H1 (cell line): ENCODE measurements at regions not wholly inside any gene's neighbourhood (a gene's known extent, or its start where the extent isn't known, plus 50 kb on each side); places are given as distances from the start of the nearest gene placed in this dataset.

Experiments used
- CTCF ChIA-PET: fragments of 300-600 bp; sonication (Branson Sonifier 250); formaldehyde crosslinking; loops from one replicate; lab custom pipeline; 2021; ENCODE audit not compliant: partially characterized antibody; lab: Charles Lee
- POLR2A ChIA-PET: fragments of 300-600 bp; sonication (Branson Sonifier 250); formaldehyde crosslinking; loops from one replicate; lab custom pipeline; 2021; ENCODE audit warnings: inconsistent platforms; ENCODE audit not compliant: partially characterized antibody; lab: Charles Lee
- DNase-seq, 2 experiments: peaks; one replicate each; pipeline versions ENCODE4 v3.0.0 to v3.0.0-alpha.2; 2010 to 2022; ENCODE audit warnings: low spot score in 2 of 2, low read depth in 1 of 2, mixed read lengths in 1 of 2
- FAIRE-seq: peaks from 2 replicates; lab custom pipeline; 2011; peaks lifted over from hg19 to GRCh38; lab: Jason Lieb, UNC
- H2AFZ ChIP-seq: 2 replicates; pipeline ENCODE4 v1.8.1; 2012; ENCODE audit warnings: low read length, inconsistent platforms
- H2AK5ac ChIP-seq: 2 replicates; pipeline ENCODE4 v1.6.1; 2013; ENCODE audit warnings: low read depth, low read length
- H2BK120ac ChIP-seq: replicated peaks from 2 replicates; pipeline ENCODE3; 2013; ENCODE audit warnings: low read depth, low read length, inconsistent platforms
- H2BK12ac ChIP-seq: 2 replicates; pipeline ENCODE4 v1.6.1; 2013; ENCODE audit warnings: low read depth, low read length
- H2BK15ac ChIP-seq: 2 replicates; pipeline ENCODE4 v1.6.1; 2013; ENCODE audit warnings: low read length
- H2BK20ac ChIP-seq: 2 replicates; pipeline ENCODE4 v1.6.1; 2013; ENCODE audit warnings: low read length
- H2BK5ac ChIP-seq: 2 replicates; pipeline ENCODE4 v1.6.1; 2013; ENCODE audit warnings: low read depth, low read length
- H3K14ac ChIP-seq: 2 replicates; pipeline ENCODE4 v1.6.1; 2013; ENCODE audit warnings: inconsistent platforms; ENCODE audit not compliant: insufficient read length
- H3K18ac ChIP-seq: 2 replicates; pipeline ENCODE4 v1.6.1; 2013; ENCODE audit warnings: low read length; ENCODE audit errors: extremely low read depth
- H3K23ac ChIP-seq: 2 replicates; pipeline ENCODE4 v1.6.1; 2013; ENCODE audit warnings: inconsistent platforms; ENCODE audit not compliant: insufficient read length
- H3K23me2 ChIP-seq: 2 replicates; pipeline ENCODE4 v1.6.1; 2013; ENCODE audit warnings: low read depth, low read length
- H3K27ac ChIP-seq: 2 replicates; pipeline ENCODE4 v1.6.1; 2011; ENCODE audit warnings: low read depth, low read length, inconsistent platforms
- H3K27me3 ChIP-seq, 4 experiments: replicated peaks in 1 of 4; 1 replicate in 1 of 4; 2 replicates in 3 of 4; pipeline versions ENCODE4 v1.6.1 to v1.8.1; 2011 to 2013; ENCODE audit warnings: low read length in 3 of 4, mild to moderate bottlenecking in 3 of 4, inconsistent platforms in 2 of 4, mixed read lengths in 2 of 4, moderate library complexity in 1 of 4; ENCODE audit not compliant: control insufficient read depth in 3 of 4, insufficient read depth in 3 of 4; ENCODE audit errors: extremely low read depth in 1 of 4
- H3K36me3 ChIP-seq, 4 experiments: 2 replicates each; pipeline versions ENCODE4 v1.6.1 to v1.8.1; 2011 to 2013; ENCODE audit warnings: mild to moderate bottlenecking in 4 of 4, low read length in 3 of 4, moderate library complexity in 2 of 4, control low read depth in 1 of 4, inconsistent platforms in 1 of 4; ENCODE audit not compliant: insufficient read depth in 4 of 4, control insufficient read depth in 2 of 4
- H3K4ac ChIP-seq: replicated peaks from 2 replicates; pipeline ENCODE3; 2013; ENCODE audit warnings: low read length, low read depth, mixed read lengths, inconsistent platforms; ENCODE audit not compliant: insufficient read length
- H3K4me1 ChIP-seq, 4 experiments: replicated peaks in 1 of 4; 1 replicate in 1 of 4; 2 replicates in 3 of 4; pipeline versions ENCODE4 v1.6.1 to v1.8.1; 2011 to 2013; ENCODE audit warnings: low read length in 3 of 4, inconsistent platforms in 2 of 4, mixed read lengths in 1 of 4; ENCODE audit not compliant: insufficient read depth in 4 of 4, control insufficient read depth in 3 of 4
- H3K4me2 ChIP-seq, 2 experiments: 2 replicates each; pipeline versions ENCODE4 v1.6.1 to v1.8.1; 2011 to 2013; ENCODE audit warnings: low read depth in 2 of 2, low read length in 2 of 2, control low read depth in 1 of 2, inconsistent platforms in 1 of 2, mild to moderate bottlenecking in 1 of 2; ENCODE audit not compliant: insufficient read depth in 1 of 2
- H3K4me3 ChIP-seq, 4 experiments: fragments of 200-600, 300-600 bp in 1 of 4; sonication (generic), shearing (Covaris generic), sonication (Bioruptor Twin) in 1 of 4; 2 replicates each; pipeline versions ENCODE4 v1.5.1 to v1.8.1; 2011 to 2016; ENCODE audit warnings: low read length in 4 of 4, low read depth in 3 of 4, control low read depth in 2 of 4, inconsistent platforms in 2 of 4, mild to moderate bottlenecking in 2 of 4, mixed read lengths in 1 of 4, moderate library complexity in 1 of 4; ENCODE audit not compliant: insufficient read depth in 2 of 4; ENCODE audit errors: extremely low read depth in 1 of 4
- H3K56ac ChIP-seq: replicated peaks from 2 replicates; pipeline ENCODE3; 2013; ENCODE audit warnings: low read depth, mild to moderate bottlenecking, mixed read lengths, low read length, inconsistent platforms; ENCODE audit not compliant: insufficient read length
- H3K79me1 ChIP-seq: 2 replicates; pipeline ENCODE4 v1.6.1; 2013; ENCODE audit warnings: low read depth, low read length, control low read depth
- H3K79me2 ChIP-seq, 2 experiments: 2 replicates each; pipeline versions ENCODE4 v1.6.1 to v1.8.1; 2012 to 2013; ENCODE audit warnings: low read length in 2 of 2, mild to moderate bottlenecking in 2 of 2, inconsistent platforms in 1 of 2; ENCODE audit not compliant: insufficient read depth in 2 of 2, control insufficient read depth in 1 of 2
- H3K9ac ChIP-seq, 4 experiments: replicated peaks in 1 of 4; 1 replicate in 1 of 4; 2 replicates in 3 of 4; pipeline versions ENCODE4 v1.6.1 to v1.8.1; 2011 to 2013; ENCODE audit warnings: low read depth in 3 of 4, low read length in 3 of 4, control low read depth in 2 of 4, mild to moderate bottlenecking in 2 of 4, moderate library complexity in 2 of 4, inconsistent platforms in 1 of 4; ENCODE audit errors: extremely low read depth in 1 of 4
- H3K9me3 ChIP-seq, 2 experiments: 2 replicates each; pipeline versions ENCODE4 v1.6.1 to v1.8.1; 2012 to 2013; ENCODE audit warnings: mild to moderate bottlenecking in 2 of 2, moderate library complexity in 2 of 2, control low read depth in 1 of 2, inconsistent platforms in 1 of 2, low read depth in 1 of 2, low read length in 1 of 2, mixed read lengths in 1 of 2; ENCODE audit not compliant: insufficient read depth in 2 of 2
- H4K20me1 ChIP-seq, 2 experiments: replicated peaks in 1 of 2; 2 replicates each; pipeline versions ENCODE3 to v1.8.1; 2011 to 2013; ENCODE audit warnings: inconsistent platforms in 2 of 2, low read length in 2 of 2, mild to moderate bottlenecking in 1 of 2; ENCODE audit not compliant: insufficient read depth in 2 of 2, control insufficient read depth in 1 of 2
- H4K5ac ChIP-seq: 2 replicates; pipeline ENCODE4 v1.6.1; 2013; ENCODE audit warnings: low read length, low read depth, mixed read lengths, inconsistent platforms; ENCODE audit not compliant: insufficient read length
- H4K8ac ChIP-seq: 2 replicates; pipeline ENCODE4 v1.8.0; 2013; ENCODE audit warnings: mild to moderate bottlenecking, moderate library complexity, low read length, inconsistent platforms; ENCODE audit not compliant: insufficient read depth; ENCODE audit errors: extremely low read depth
- H4K91ac ChIP-seq: replicated peaks from 2 replicates; pipeline ENCODE3; 2013; ENCODE audit warnings: low read length, mixed read lengths, inconsistent platforms; ENCODE audit not compliant: insufficient read length
- BCL11A ChIP-seq, 2 experiments: IDR thresholded peaks; one replicate each; pipeline ENCODE4 v1.6.1; 2011; ENCODE audit warnings: low read depth in 2 of 2, low read length in 2 of 2, mild to moderate bottlenecking in 2 of 2
- BRCA1 ChIP-seq: IDR thresholded peaks from 2 replicates; pipeline ENCODE4 v1.6.1; 2012; ENCODE audit warnings: low read depth, low read length, improper control_type of control experiment
- CREB1 ChIP-seq: IDR thresholded peaks from 2 replicates; pipeline ENCODE4 v1.6.1; 2012; ENCODE audit warnings: inconsistent platforms
- EP300 ChIP-seq, 2 experiments: IDR thresholded peaks; 1 replicate in 1 of 2; 2 replicates in 1 of 2; pipeline ENCODE4 v1.6.1; 2011 to 2012; ENCODE audit warnings: low read depth in 2 of 2, low read length in 2 of 2, mild to moderate bottlenecking in 2 of 2, borderline replicate concordance in 1 of 2, inconsistent platforms in 1 of 2, moderate library complexity in 1 of 2
- GABPA ChIP-seq: IDR thresholded peaks from 2 replicates; pipeline ENCODE4 v1.6.1; 2011; ENCODE audit warnings: mild to moderate bottlenecking, low read length, moderate library complexity, borderline replicate concordance; ENCODE audit not compliant: insufficient read depth
- GTF2F1 ChIP-seq: IDR thresholded peaks from 2 replicates; pipeline ENCODE4 v1.6.1; 2012; ENCODE audit warnings: low read depth, low read length, improper control_type of control experiment, borderline replicate concordance
- HDAC6 ChIP-seq: IDR thresholded peaks from one replicate; pipeline ENCODE4 v1.7.1; 2012; ENCODE audit warnings: low read depth, mild to moderate bottlenecking, inconsistent platforms, low read length, moderate library complexity
- MAFK ChIP-seq: IDR thresholded peaks from 2 replicates; pipeline ENCODE4 v1.6.1; 2012; ENCODE audit warnings: low read depth, mild to moderate bottlenecking, improper control_type of control experiment, low read length
- PHF8 ChIP-seq: fragments of 200-600 bp; sonication (generic); conservative IDR thresholded peaks from 2 replicates; pipeline ENCODE4 v1.7.1; 2012; ENCODE audit warnings: low read depth, mild to moderate bottlenecking, inconsistent platforms, low read length, moderate library complexity
- RAD21 ChIP-seq, 2 experiments: IDR thresholded peaks in 1 of 2; conservative IDR thresholded peaks in 1 of 2; 2 replicates each; pipeline ENCODE4 v1.6.1; 2011; ENCODE audit warnings: low read depth in 2 of 2, low read length in 2 of 2, improper control_type of control experiment in 1 of 2, inconsistent platforms in 1 of 2, mild to moderate bottlenecking in 1 of 2, moderate library complexity in 1 of 2
- RNF2 ChIP-seq: fragments of 200-900, 300-1000 bp; sonication (generic); IDR thresholded peaks from 2 replicates; pipeline ENCODE4 v1.7.1; 2016; ENCODE audit warnings: borderline replicate concordance, low read depth, mild to moderate bottlenecking, antibody characterized with exemption, low read length; ENCODE audit not compliant: poor library complexity, severe bottlenecking; ENCODE audit errors: missing control alignments
- SIN3A ChIP-seq, 2 experiments: IDR thresholded peaks in 1 of 2; conservative IDR thresholded peaks in 1 of 2; 2 replicates each; pipeline ENCODE4 v1.6.1; 2011 to 2012; ENCODE audit warnings: low read length in 2 of 2, improper control_type of control experiment in 1 of 2, low read depth in 1 of 2, mild to moderate bottlenecking in 1 of 2
- SIX5 ChIP-seq: IDR thresholded peaks from 2 replicates; pipeline ENCODE4 v1.6.1; 2011; ENCODE audit warnings: mild to moderate bottlenecking, low read depth, low read length
- TCF12 ChIP-seq: IDR thresholded peaks from 2 replicates; pipeline ENCODE4 v1.6.1; 2011; ENCODE audit warnings: low read depth, mild to moderate bottlenecking, low read length
- TEAD4 ChIP-seq: IDR thresholded peaks from 2 replicates; pipeline ENCODE4 v1.6.1; 2012; ENCODE audit warnings: low read depth, low read length, inconsistent platforms, mixed read lengths

DNA sequence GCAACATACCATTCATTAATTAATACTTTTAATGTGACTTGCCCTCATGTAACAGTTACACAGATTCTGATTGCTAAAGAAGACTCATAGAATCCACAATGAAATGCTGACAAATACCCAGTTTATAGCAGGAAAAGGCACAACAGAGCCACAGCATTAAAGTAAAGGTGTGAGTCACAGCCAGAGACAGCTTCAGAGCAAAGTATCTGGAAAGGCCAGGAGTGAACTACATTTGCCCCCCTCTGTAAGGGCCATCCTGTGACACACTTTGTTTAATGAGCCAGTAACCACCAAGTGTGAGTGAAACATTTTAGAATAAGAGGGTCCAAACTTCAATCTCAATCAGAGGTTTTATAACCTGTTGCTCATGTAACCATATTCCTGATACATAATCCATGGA, 133.8 kb upstream of the TACR3 start:
- Histone ChIP-seq H2BK20ac (no peak overlapping the region), H2BK15ac (no peak overlapping the region), H3K4me2 (no peak overlapping the region), H3K36me3 (no peaks in the 10 kb centered on the region), H2BK5ac (no peak overlapping the region), H3K79me1 (no peaks in the 10 kb centered on the region), H3K23ac (no peak overlapping the region), H4K20me1 (no peaks in the 10 kb centered on the region), H3K9me3 (no peaks in the 10 kb centered on the region), H3K4ac (no peak overlapping the region), H3K18ac (no peak overlapping the region), H2AFZ (no peak overlapping the region), H4K91ac (no peak overlapping the region), H3K27ac (no peak overlapping the region), H3K4me1 (no peaks in the 10 kb centered on the region), H3K14ac (no peak overlapping the region), H3K79me2 (no peaks in the 10 kb centered on the region), H3K23me2 (no peaks in the 10 kb centered on the region), H4K5ac (no peak overlapping the region), H2BK12ac (no peak overlapping the region), H3K56ac (no peak overlapping the region), H2AK5ac (no peak overlapping the region), H2BK120ac (no peak overlapping the region), H3K9ac (no peak overlapping the region), H3K4me3 (no peak overlapping the region), H4K8ac (no peak overlapping the region), H3K27me3 (no peaks in the 10 kb centered on the region)
- DNase-seq = no peak
- CTCF ChIA-PET = no interaction called here
- no peak for FAIRE-seq
- POLR2A ChIA-PET = no interaction called here
- no peak for TF ChIP-seq BRCA1
- TF ChIP-seq SIN3A (conservative IDR thresholded peaks at IDR 0.05 in 1 of 2, IDR thresholded peaks at IDR 0.05 in 1 of 2; ENCODE audit: low read depth in 1 of 2, low read length in 2 of 2) = no peak
- TF ChIP-seq TEAD4 = no peak
- TF ChIP-seq EP300 (IDR thresholded peaks at IDR 0.05; ENCODE audit: borderline replicate concordance in 1 of 2, low read depth in 2 of 2, low read length in 2 of 2) = no peak
- TF ChIP-seq PHF8 = no peak
- TF ChIP-seq CREB1 = no peak
- TF ChIP-seq MAFK = no peak
- TF ChIP-seq GABPA = no peak
- TF ChIP-seq RAD21 (IDR thresholded peaks at IDR 0.05 in 1 of 2, conservative IDR thresholded peaks at IDR 0.05 in 1 of 2; ENCODE audit: low read depth in 2 of 2, low read length in 2 of 2) = no peak
- TF ChIP-seq GTF2F1 = no peak
- TF ChIP-seq SIX5 = no peak
- TF ChIP-seq TCF12 = no peak
- no peak for TF ChIP-seq HDAC6
- TF ChIP-seq BCL11A (IDR thresholded peaks at IDR 0.05; ENCODE audit: low read depth in 2 of 2, low read length in 2 of 2) = no peak
- TF ChIP-seq RNF2 = no peak
